Motor neuron (in vitro differentiated cells): ENCODE measurements at regions not wholly inside any gene's neighbourhood (a gene's known extent, or its start where the extent isn't known, plus 50 kb on each side); places are given as distances from the start of the nearest gene placed in this dataset.
"Not testable (repeated sequence)": the region's sequence is repeated elsewhere in the genome, so short reads cannot be mapped to it uniquely, and the experiment has no call there.

Source experiments
- ATAC-seq, 8 experiments: fragments of 200-7000 bp; cut with Tn5 transposase; replicated peaks in 6 of 8; 2 replicates each; pipeline ENCODE4 v1.8.0; 2021; ENCODE audit warnings: mild to moderate bottlenecking in 8 of 8, moderate library complexity in 8 of 8
- H3K27ac ChIP-seq, 2 donors: fragments of 250-450 bp; sonication (Bioruptor Pico); 2 replicates each; pipeline ENCODE4 v1.9.0; 2021; ENCODE audit warnings: antibody characterized with exemption in 2 of 2, mild to moderate bottlenecking in 2 of 2, moderate library complexity in 1 of 2
- H3K4me1 ChIP-seq, 2 donors: fragments of 250-450 bp; sonication (Bioruptor Pico); replicated peaks in 1 of 2; 2 replicates each; pipeline ENCODE4 v1.6.1; 2021; ENCODE audit warnings: antibody characterized with exemption in 2 of 2, mild to moderate bottlenecking in 2 of 2, moderate library complexity in 1 of 2
- H3K4me3 ChIP-seq, 5 donors: fragments of 250-450 bp; sonication (Bioruptor Pico); 2 replicates each; pipeline ENCODE4 v1.9.0; 2021; ENCODE audit warnings: antibody characterized with exemption in 5 of 5, mild to moderate bottlenecking in 5 of 5, moderate library complexity in 4 of 5
- WGBS, 10 experiments: fragments of 450-650 bp; shearing (Covaris generic); methylation state at CpG; one replicate each; pipeline ENCODE4 v1.0.0; 2022; 5-methylcytosine and 5-hydroxymethylcytosine counted together
- in situ Hi-C, 9 experiments: fragments of 400-800 bp; cut with MboI; loops; one replicate each; pipeline ENCODE4 v1.15.0; 2021; ENCODE audit warnings: low sequenced_read_pairs in 9 of 9, low pct_unique_long_range_greater_than_20kb in 2 of 9; ENCODE audit not compliant: unreplicated experiment in 9 of 9

DNA sequence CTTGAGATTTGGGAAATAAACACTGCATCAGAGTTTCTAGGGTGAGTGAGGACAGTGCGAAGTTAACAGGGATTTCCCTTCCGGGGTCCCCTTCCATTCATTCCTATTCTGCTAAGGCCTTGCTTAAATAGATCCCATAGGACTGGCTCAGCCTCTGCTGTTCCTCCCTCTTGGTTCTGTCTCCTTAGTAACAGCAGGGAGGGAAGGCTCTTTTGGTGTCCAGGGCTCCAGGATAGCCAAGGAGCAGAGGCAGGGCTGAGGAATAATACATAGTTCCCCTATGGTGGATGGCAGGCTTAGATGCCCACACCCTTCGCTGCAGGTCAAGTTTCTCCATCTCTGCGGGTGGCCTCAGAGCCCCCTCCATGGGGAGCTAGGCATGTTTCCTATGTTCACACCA is 591.7 kb downstream of the ACTL7B start:
- WGBS, 10 experiments, result 81 to 100% (median 100%) methylated on average over 1 to 3 of the region's 4 CpGs; no CpG with 5 or more reads in 3 of the 10 experiments
- peak in 2 of 8 experiments; percentile 43 to 61 for ATAC-seq
- Histone ChIP-seq H3K4me1 (no peaks in the 10 kb centered on the region), H3K27ac (no peak overlapping the region), H3K4me3 (no peak overlapping the region)
- in situ Hi-C loops, result loop anchor here in 1 of 9 experiments (25.0 kb wide), 1 partner anchor 802 kb away; no protein-coding TSS in a partner anchor

DNA sequence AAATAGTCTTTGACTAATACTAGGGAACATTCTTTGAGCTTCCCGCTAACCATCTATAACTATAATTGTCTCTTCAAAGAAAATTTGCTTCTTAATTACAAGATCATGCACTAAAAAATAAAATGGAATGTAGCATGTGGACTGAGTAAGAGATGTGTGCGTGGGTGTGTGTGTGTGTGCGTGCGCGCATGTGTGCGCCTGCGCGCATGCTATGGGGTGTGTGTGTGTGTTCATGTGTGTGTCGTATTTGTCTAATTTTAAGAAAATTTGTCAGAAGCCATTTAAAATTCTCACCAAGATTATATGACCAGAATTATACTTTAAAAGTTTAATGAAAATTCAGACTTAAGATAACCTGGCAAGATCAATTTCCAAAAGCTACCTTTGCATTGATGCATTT is 593.0 kb downstream of the ACTL7B start:
- 83 to 100% (median 100%) methylated on average over 1 to 8 of the region's 9 CpGs; no CpG with 5 or more reads in 3 of the 10 experiments for WGBS, 10 experiments

GRCh38 chr9:108259917-108260675 is 595.7 kb downstream of the ACTL7B start:
- Histone ChIP-seq H3K4me3 (no peak overlapping the region), H3K4me1 (no peaks in the 10 kb centered on the region), H3K27ac (no peak overlapping the region)
- peak in 2 of 8 experiments; percentile 66 to 72 for ATAC-seq
- 81 to 100% (median 95%) methylated on average over 2 to 5 of the region's 5 CpGs; no CpG with 5 or more reads in 1 of the 10 experiments for WGBS, 10 experiments
- in situ Hi-C loops, result loop anchor here in 1 of 9 experiments (25.0 kb wide), 1 partner anchor 798 kb away; no protein-coding TSS in a partner anchor

More for the DNA sequence above, 593.0 kb downstream of the ACTL7B start:
- H3K27ac ChIP-seq, result no peak overlapping the region
- ATAC-seq, result no peak
- in situ Hi-C loops, result loop anchor here in 1 of 9 experiments (25.0 kb wide), 1 partner anchor 801 kb away; no protein-coding TSS in a partner anchor
- H3K4me3 ChIP-seq, result no peak overlapping the region
- no peaks in the 10 kb centered on the region for H3K4me1 ChIP-seq

DNA sequence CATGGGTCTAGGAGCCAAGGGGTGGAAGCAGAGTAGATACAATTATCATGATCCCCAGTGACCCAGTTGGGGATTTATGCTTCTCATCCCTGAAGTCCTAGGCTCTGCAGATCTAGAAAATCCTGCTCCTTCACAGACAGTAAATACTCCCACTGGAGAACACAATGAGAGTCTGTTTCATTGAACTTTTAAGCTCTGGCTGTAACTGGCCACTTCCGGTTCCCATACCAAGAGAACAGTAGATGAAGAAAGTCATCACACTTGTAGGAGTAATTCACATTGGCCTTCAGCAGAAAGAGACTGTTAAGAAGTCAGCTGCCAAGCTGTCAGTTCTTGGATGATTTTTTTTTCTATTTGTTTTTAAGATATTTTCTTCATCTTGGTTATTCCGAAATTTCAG is 597.1 kb downstream of the ACTL7B start:
- H3K4me3 ChIP-seq, result no peak overlapping the region
- 8 to 83% (median 50%) methylated on average over 1 to 2 of the region's 2 CpGs for WGBS, 10 experiments
- ATAC-seq, result no peak
- no peaks in the 10 kb centered on the region for H3K4me1 ChIP-seq
- H3K27ac ChIP-seq, result no peak overlapping the region
- in situ Hi-C loops, result loop anchor here in 1 of 9 experiments (25.0 kb wide), 1 partner anchor 796 kb away; no protein-coding TSS in a partner anchor

DNA sequence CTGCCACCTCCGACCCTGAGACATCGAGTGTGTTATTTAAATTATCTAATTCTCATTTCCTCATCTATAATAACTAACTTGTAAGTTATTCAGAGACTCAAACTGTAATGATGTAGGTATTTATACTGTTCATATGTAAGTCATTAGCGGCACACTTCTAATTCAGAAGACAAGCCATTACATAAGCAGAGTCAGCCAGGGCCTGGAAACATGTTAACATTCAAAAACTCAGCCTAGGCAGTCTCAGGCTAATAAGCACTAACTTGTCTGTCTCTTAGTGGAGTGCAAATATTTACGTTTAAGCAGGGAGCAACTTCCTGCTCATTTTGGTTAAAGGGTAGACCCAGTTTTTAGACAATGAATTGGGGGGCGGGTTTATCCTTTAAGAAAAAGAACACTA is 598.4 kb downstream of the ACTL7B start:
- no peak overlapping the region for H3K27ac ChIP-seq
- WGBS, 10 experiments, result 18 to 93% (median 80%) methylated on average over 1 to 5 of the region's 5 CpGs; no CpG with 5 or more reads in 1 of the 10 experiments
- no peak overlapping the region for H3K4me3 ChIP-seq
- in situ Hi-C loops, result loop anchor here in 1 of 9 experiments (25.0 kb wide), 1 partner anchor 795 kb away; no protein-coding TSS in a partner anchor
- no peaks in the 10 kb centered on the region for H3K4me1 ChIP-seq
- peak in 2 of 8 experiments; percentile 34 to 41 for ATAC-seq

GRCh38 chr9:108254236-108254635 is 601.5 kb downstream of the ACTL7B start:
- Histone ChIP-seq H3K4me1 (no peaks in the 10 kb centered on the region), H3K27ac (no peak overlapping the region), H3K4me3 (no peak overlapping the region)
- 20 to 100% (median 63%) methylated on average over 1 to 2 of the region's 2 CpGs; no CpG with 5 or more reads in 3 of the 10 experiments for WGBS, 10 experiments
- in situ Hi-C loops, result loop anchor here in 1 of 9 experiments (25.0 kb wide), 1 partner anchor 792 kb away; no protein-coding TSS in a partner anchor
- peak in 1 of 8 experiments; percentile 31 for ATAC-seq

- H3K27ac ChIP-seq, H3K4me3 ChIP-seq, H3K4me1 ChIP-seq, ATAC-seq, in situ Hi-C loops: not testable (repeated sequence)
- 83 to 100% (median 92%) methylated on average over 1 to 2 of the region's 3 CpGs; no CpG with 5 or more reads in 5 of the 10 experiments for WGBS, 10 experiments
Observed at GRCh38 chr9:108247391-108247790, 608.4 kb downstream of the ACTL7B start.

DNA sequence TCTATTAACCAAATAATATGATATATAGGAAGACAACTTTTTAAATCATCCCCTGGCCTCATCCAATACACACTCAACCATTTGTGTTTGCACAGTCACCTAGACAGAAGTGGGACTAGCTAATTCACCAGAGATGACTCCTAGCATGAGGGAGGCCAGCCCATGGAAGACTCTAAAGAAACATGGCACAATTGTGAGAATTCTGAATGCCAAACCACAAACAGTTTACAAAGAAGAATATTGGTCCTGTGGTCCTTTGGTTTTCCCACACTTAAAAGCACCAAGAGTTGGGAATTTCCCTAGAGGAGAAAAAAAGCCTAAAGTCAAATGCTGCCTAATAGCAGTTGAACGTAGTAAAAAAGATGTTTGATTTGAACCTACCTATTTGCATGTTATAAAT is 609.9 kb downstream of the ACTL7B start:
- 70 to 100% (median 91%) methylated on average over 1 of the region's 1 CpG; no CpG with 5 or more reads in 3 of the 10 experiments for WGBS, 10 experiments
- no peak for ATAC-seq
- Histone ChIP-seq H3K27ac (no peak overlapping the region), H3K4me1 (peaks cover 0 to 8% of the 10 kb centered on the region in 2 donors), H3K4me3 (no peak overlapping the region)
- in situ Hi-C loops, result no loop called here

- 0 to 62% (median 49%) methylated on average over 1 to 2 of the region's 2 CpGs; no CpG with 5 or more reads in 2 of the 10 experiments for WGBS, 10 experiments
- no peak overlapping the region for H3K4me3 ChIP-seq
- H3K4me1 ChIP-seq, result peaks cover 0 to 8% of the 10 kb centered on the region in 2 donors
- no peak overlapping the region for H3K27ac ChIP-seq
- peak in 1 of 8 experiments; percentile 24 for ATAC-seq
- in situ Hi-C loops, result no loop called here
Observed at GRCh38 chr9:108245331-108245730, 610.5 kb downstream of the ACTL7B start.

DNA sequence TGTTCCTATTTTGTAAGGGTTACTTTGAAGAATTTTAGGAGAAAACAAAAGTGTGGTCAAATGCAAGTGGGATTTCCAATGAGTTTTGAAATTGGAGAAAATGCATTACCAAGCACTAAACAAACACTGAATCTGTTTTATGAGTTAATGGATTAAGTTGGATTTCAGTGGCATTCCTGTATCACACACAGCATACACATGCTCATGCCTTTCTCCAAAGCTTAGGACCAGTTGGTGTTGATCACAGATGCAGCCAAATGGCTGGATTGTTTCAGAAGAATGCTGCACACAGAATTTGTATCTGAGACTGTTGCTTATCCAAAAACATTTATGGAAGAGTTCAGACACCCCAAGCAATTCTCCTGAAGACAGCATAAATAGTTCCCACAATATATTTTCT is 611.1 kb downstream of the ACTL7B start:
- in situ Hi-C loops, result no loop called here
- ATAC-seq, result no peak
- Histone ChIP-seq H3K4me1 (peaks cover 0 to 11% of the 10 kb centered on the region in 2 donors), H3K4me3 (no peak overlapping the region), H3K27ac (no peak overlapping the region)

DNA sequence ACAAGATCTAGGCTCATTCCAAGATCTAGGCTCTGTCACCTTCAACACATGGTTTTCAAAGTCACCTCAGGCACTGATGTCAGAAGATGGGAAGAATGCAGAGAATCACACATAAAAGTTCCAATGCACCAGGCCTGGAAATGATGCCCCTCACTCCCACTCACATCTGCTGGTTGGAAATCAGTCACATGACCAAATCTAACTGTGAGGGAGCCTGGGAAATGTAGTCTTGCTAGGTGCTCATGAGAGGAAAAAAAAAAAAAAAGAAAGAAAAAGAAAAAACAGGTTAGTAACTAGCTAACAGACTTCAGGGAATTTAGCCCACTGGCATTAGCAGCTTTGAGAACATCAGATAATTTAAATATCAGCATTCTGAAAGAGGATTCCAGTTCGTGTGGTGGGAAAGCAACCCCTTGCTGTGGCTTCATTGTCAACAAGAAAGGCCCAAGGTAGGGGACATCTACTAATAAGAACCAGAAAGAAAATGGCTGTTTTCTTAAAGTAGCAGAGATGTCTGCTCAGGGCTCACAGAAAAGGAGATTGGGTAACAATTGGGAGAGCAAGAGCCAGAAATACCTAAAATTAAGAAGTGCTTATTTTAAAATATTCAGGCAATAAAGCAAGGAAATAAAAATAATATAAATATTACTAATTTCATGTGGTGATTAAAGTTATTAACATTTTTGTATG is 614.3 kb downstream of the ACTL7B start:
- no peak overlapping the region for H3K27ac ChIP-seq
- peak in 2 of 8 experiments; percentile 66 to 76 for ATAC-seq
- no peak overlapping the region for H3K4me3 ChIP-seq
- 20 to 73% (median 55%) methylated on average over 1 of the region's 1 CpG; no CpG with 5 or more reads in 4 of the 10 experiments for WGBS, 10 experiments
- in situ Hi-C loops, result no loop called here
- H3K4me1 ChIP-seq, result peaks cover 0 to 11% of the 10 kb centered on the region in 2 donors

- peak in 4 of 8 experiments; percentile 32 to 59 (median 42) for ATAC-seq
- H3K4me1 ChIP-seq, result peaks cover 0 to 3% of the 10 kb centered on the region in 2 donors
- no peak overlapping the region for H3K27ac ChIP-seq
- WGBS, 10 experiments, result 51 to 100% (median 100%) methylated on average over 1 to 2 of the region's 2 CpGs; no CpG with 5 or more reads in 3 of the 10 experiments
- no peak overlapping the region for H3K4me3 ChIP-seq
- in situ Hi-C loops, result no loop called here
Observed at GRCh38 chr9:108239696-108240321, 616.0 kb downstream of the ACTL7B start.
